ENCODE measurements at regions not wholly inside any gene's neighbourhood (a gene's known extent, or its start where the extent isn't known, plus 50 kb on each side); places are given as distances from the start of the nearest gene placed in this dataset.

GRCh38 chr5:61737301-61737963, 405.4 kb downstream of the ZSWIM6 start:
- DNase-seq (ENCODE audit: low spot score), result no peak

- no peak for DNase-seq (ENCODE audit: low spot score)
Observed at GRCh38 chr5:61737964-61738340, 405.9 kb downstream of the ZSWIM6 start.

- no peak for DNase-seq (ENCODE audit: low spot score)
Observed at GRCh38 chr5:61738446-61738845, 406.4 kb downstream of the ZSWIM6 start.

- DNase-seq (ENCODE audit: low spot score), result no peak
Observed at GRCh38 chr5:61744690-61745619, 412.9 kb downstream of the ZSWIM6 start.

- no peak for DNase-seq (ENCODE audit: low spot score)
Observed at GRCh38 chr5:61746831-61747575, 414.9 kb downstream of the ZSWIM6 start.

- no peak for DNase-seq (ENCODE audit: low spot score)
Observed at GRCh38 chr5:61748121-61748520, 416.1 kb downstream of the ZSWIM6 start.

GRCh38 chr5:61748651-61749050, 416.6 kb downstream of the ZSWIM6 start:
- DNase-seq (ENCODE audit: low spot score), result no peak

- no peak for DNase-seq (ENCODE audit: low spot score)
Observed at GRCh38 chr5:61752588-61752987, 420.5 kb downstream of the ZSWIM6 start.

- DNase-seq (ENCODE audit: low spot score), result no peak
Observed at GRCh38 chr5:61754792-61755191, 422.7 kb downstream of the ZSWIM6 start.

GRCh38 chr5:61755726-61756222, 423.7 kb downstream of the ZSWIM6 start:
- no peak for DNase-seq (ENCODE audit: low spot score)

- DNase-seq (ENCODE audit: low spot score), result no peak
Observed at GRCh38 chr5:61758711-61759110, 426.7 kb downstream of the ZSWIM6 start.

- no peak for DNase-seq (ENCODE audit: low spot score)
Observed at GRCh38 chr5:61765471-61765870, 433.4 kb downstream of the ZSWIM6 start.

- DNase-seq (ENCODE audit: low spot score), result peak; percentile 19
Observed at GRCh38 chr5:61766141-61766540, 434.1 kb downstream of the ZSWIM6 start.

GRCh38 chr5:61767231-61768080, 435.4 kb downstream of the ZSWIM6 start:
- DNase-seq (ENCODE audit: low spot score), result no peak

- DNase-seq (ENCODE audit: low spot score), result no peak
Observed at GRCh38 chr5:61768692-61769281, 436.7 kb downstream of the ZSWIM6 start.

- no peak for DNase-seq (ENCODE audit: low spot score)
Observed at GRCh38 chr5:61771062-61771461, 439.0 kb downstream of the ZSWIM6 start.

- no peak for DNase-seq (ENCODE audit: low spot score)
Observed at GRCh38 chr5:61771808-61772207, 439.8 kb downstream of the ZSWIM6 start.

- DNase-seq (ENCODE audit: low spot score), result no peak
Observed at GRCh38 chr5:61775901-61776300, 443.8 kb downstream of the ZSWIM6 start.

- DNase-seq (ENCODE audit: low spot score), result no peak
Observed at GRCh38 chr5:61777292-61777691, 445.2 kb downstream of the ZSWIM6 start.

- DNase-seq (ENCODE audit: low spot score), result no peak
Observed at GRCh38 chr5:61779743-61780142, 447.7 kb downstream of the ZSWIM6 start.

- no peak for DNase-seq (ENCODE audit: low spot score)
Observed at GRCh38 chr5:61783481-61783880, 451.4 kb downstream of the ZSWIM6 start.

All from pons (tissue), 1 donor.